ENCODE measurements at regions not wholly inside any gene's neighbourhood (a gene's known extent, or its start where the extent isn't known, plus 50 kb on each side); places are given as distances from the start of the nearest gene placed in this dataset.
A peak's percentile ranks its signal among the peaks of the same experiment; 100 is the strongest.

DNA sequence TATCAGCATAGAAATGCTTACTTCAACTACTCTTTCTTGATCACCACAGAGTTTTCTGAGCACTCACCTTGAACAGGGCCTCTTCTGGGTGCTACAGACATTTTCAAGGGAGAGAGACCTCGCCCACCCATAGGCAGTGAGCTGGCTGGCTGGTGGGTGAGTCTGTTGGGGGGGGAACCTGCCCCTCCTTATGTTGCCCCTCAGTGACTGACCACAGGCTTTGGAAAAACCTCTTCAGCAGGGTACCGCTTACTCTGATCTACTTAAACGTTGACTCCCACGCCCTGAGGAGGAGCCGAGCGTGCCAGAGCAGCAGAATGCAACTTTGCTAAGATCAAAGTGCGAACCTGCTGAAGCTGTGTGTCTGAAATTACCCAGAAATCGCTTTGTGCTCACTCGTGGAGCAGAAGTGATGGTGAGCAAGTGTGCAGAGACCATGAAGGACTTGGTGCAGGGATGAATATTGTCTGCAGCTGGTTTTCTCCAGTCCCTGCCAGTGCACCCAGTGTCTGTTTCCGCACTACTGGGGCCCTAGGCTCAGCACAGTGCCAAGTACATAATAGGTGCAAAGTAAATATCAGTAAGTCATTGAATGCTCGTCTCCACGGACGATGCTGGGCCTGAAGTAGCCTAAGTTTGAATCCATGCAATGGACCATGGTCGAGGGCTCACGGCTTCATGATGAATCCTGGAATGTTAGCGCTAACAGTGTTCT, 158.7 kb upstream of the IRF2BP2 start:
- peak overlapping the region; percentile 93 for H3K27ac Mint-ChIP-seq
- peaks cover 2% of the 10 kb centered on the region for H3K36me3 Mint-ChIP-seq (ENCODE audit: low read depth)
- CTCF ChIA-PET = interaction anchor here (2.6 kb wide), 1 partner anchor 36 kb away, joined by 7 read pairs; no protein-coding TSS in a partner anchor

DNA sequence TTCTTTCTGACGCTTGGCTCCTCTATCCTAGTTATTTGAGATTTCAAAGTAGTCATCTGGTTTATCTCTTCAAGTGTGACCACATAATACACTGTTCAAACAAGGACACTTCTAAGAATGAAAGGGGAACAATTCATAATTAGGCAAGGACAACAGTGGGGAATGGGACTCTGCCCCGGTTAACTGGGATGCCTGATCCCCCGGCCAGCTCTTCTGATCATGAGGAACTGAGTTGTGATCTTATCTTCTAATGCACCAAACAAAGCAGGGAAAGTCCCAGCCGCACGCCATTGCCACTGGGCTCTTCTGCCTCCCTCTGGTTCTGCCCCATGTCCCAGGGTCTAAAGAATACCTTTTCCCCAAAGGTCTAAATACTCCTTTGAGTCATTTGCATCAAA, 158.2 kb upstream of the IRF2BP2 start:
- peaks cover 72% of the 10 kb centered on the region for H3K4me1 Mint-ChIP-seq (ENCODE audit: low read depth)

More for the DNA sequence above, 158.7 kb upstream of the IRF2BP2 start:
- POLR2A ChIA-PET = interaction anchor here (0.7 to 3.4 kb wide), 10 partner anchors 9 to 247 kb away, joined by 3 to 23 read pairs (median 3); no protein-coding TSS in a partner anchor
- H3K4me3 Mint-ChIP-seq = peak overlapping the region; percentile 59
- peak; percentile 93 for DNase-seq
- ATAC-seq = peak; percentile 72
- peaks cover 1% of the 10 kb centered on the region for H3K9me3 Mint-ChIP-seq
- intact Hi-C loops (cut with micrococcal nuclease) = loop anchor here (2.0 kb wide), 3 partner anchors 38 to 242 kb away; no protein-coding TSS in a partner anchor
- no peaks in the 10 kb centered on the region for H3K27me3 Mint-ChIP-seq
- no peak for TF ChIP-seq CTCF (IDR thresholded peaks at IDR 0.05)
- peaks cover 72% of the 10 kb centered on the region for H3K4me1 Mint-ChIP-seq (ENCODE audit: low read depth)

DNA sequence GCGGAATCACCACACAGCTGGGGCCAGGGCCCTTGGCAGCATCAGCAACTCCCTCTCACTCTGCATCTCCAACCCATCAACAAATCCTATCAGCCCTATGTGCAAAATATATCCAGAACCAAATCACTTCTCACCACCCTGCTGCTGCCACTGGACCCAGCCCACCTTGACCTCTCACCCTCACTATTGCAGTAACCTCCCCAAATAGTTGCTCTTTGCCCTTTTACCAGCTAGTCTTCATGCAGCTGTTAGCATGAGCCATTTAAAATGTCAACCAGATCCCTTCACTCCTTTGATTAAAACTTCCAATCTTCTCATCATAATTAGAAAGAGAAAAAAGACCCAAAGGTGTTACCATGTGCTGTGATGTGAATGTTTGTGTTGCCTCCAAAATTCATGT, 155.7 kb upstream of the IRF2BP2 start:
- peaks cover 3% of the 10 kb centered on the region for H3K9me3 Mint-ChIP-seq
- no peak overlapping the region for H3K27ac Mint-ChIP-seq
- H3K4me1 Mint-ChIP-seq (ENCODE audit: low read depth) = peaks cover 49% of the 10 kb centered on the region
- H3K27me3 Mint-ChIP-seq = no peaks in the 10 kb centered on the region
- H3K36me3 Mint-ChIP-seq (ENCODE audit: low read depth) = no peaks in the 10 kb centered on the region
- intact Hi-C loops (cut with micrococcal nuclease) = no loop called here
- TF ChIP-seq CTCF (IDR thresholded peaks at IDR 0.05) = no peak
- ChIA-PET CTCF (interaction anchor here (2.6 kb wide), 1 partner anchor 33 kb away, joined by 7 read pairs; no protein-coding TSS in a partner anchor), POLR2A (no interaction called here)
- ATAC-seq (no peak), DNase-seq (no peak)
- no peak overlapping the region for H3K4me3 Mint-ChIP-seq

More for the DNA sequence above, 158.2 kb upstream of the IRF2BP2 start:
- POLR2A ChIA-PET = interaction anchor here (0.8 to 3.4 kb wide), 11 partner anchors 8 to 248 kb away, joined by 3 to 23 read pairs (median 3); no protein-coding TSS in a partner anchor
- intact Hi-C loops (cut with micrococcal nuclease) = loop anchor here (2.0 kb wide), 3 partner anchors 37 to 243 kb away; no protein-coding TSS in a partner anchor
- Mint-ChIP-seq H3K9me3 (peaks cover 1% of the 10 kb centered on the region), H3K27me3 (no peaks in the 10 kb centered on the region), H3K4me3 (peak overlapping the region; percentile 59), H3K27ac (peak overlapping the region; percentile 93), H3K36me3 (ENCODE audit: low read depth) (peaks cover 2% of the 10 kb centered on the region)
- CTCF ChIA-PET = interaction anchor here (1.1 to 2.6 kb wide), 2 partner anchors 36 to 269 kb away, joined by 4 to 7 read pairs; no protein-coding TSS in a partner anchor
- no peak for ATAC-seq
- TF ChIP-seq CTCF (IDR thresholded peaks at IDR 0.05) = no peak
- peak; percentile 79 for DNase-seq

- CTCF ChIA-PET = no interaction called here
- no peak for DNase-seq
- TF ChIP-seq CTCF (IDR thresholded peaks at IDR 0.05) = no peak
- Mint-ChIP-seq H3K36me3 (ENCODE audit: low read depth) (no peaks in the 10 kb centered on the region), H3K4me3 (no peak overlapping the region), H3K27ac (no peak overlapping the region), H3K27me3 (no peaks in the 10 kb centered on the region), H3K4me1 (ENCODE audit: low read depth) (peaks cover 49% of the 10 kb centered on the region), H3K9me3 (peaks cover 3% of the 10 kb centered on the region)
- POLR2A ChIA-PET = no interaction called here
- ATAC-seq = no peak
- intact Hi-C loops (cut with micrococcal nuclease) = no loop called here
Observed at GRCh38 chr1:234765181-234765580, 155.2 kb upstream of the IRF2BP2 start.

- no peak for TF ChIP-seq CTCF (IDR thresholded peaks at IDR 0.05)
- ChIA-PET CTCF (interaction anchor here (1.0 to 1.3 kb wide), 2 partner anchors 8 to 265 kb away, joined by 3 to 4 read pairs; no protein-coding TSS in a partner anchor), POLR2A (interaction anchor here (0.6 to 1.0 kb wide), 2 partner anchors 8 to 9 kb away, joined by 3 read pairs; no protein-coding TSS in a partner anchor)
- Mint-ChIP-seq H3K9me3 (peaks cover 3% of the 10 kb centered on the region), H3K27ac (no peak overlapping the region), H3K36me3 (ENCODE audit: low read depth) (no peaks in the 10 kb centered on the region), H3K4me1 (ENCODE audit: low read depth) (peaks cover 49% of the 10 kb centered on the region), H3K4me3 (no peak overlapping the region), H3K27me3 (no peaks in the 10 kb centered on the region)
- intact Hi-C loops (cut with micrococcal nuclease) = no loop called here
- DNase-seq = no peak
- no peak for ATAC-seq
Observed at GRCh38 chr1:234763910-234764309, 153.9 kb upstream of the IRF2BP2 start.

Measured in activated CD8-positive, alpha-beta T cell treated with anti-CD3 and anti-CD28 coated beads for 36 hours (primary cell).